ENCODE measurements at regions not wholly inside any gene's neighbourhood (a gene's known extent, or its start where the extent isn't known, plus 50 kb on each side); places are given as distances from the start of the nearest gene placed in this dataset.
"Not testable (repeated sequence)": the region's sequence is repeated elsewhere in the genome, so short reads cannot be mapped to it uniquely, and the experiment has no call there.

DNA sequence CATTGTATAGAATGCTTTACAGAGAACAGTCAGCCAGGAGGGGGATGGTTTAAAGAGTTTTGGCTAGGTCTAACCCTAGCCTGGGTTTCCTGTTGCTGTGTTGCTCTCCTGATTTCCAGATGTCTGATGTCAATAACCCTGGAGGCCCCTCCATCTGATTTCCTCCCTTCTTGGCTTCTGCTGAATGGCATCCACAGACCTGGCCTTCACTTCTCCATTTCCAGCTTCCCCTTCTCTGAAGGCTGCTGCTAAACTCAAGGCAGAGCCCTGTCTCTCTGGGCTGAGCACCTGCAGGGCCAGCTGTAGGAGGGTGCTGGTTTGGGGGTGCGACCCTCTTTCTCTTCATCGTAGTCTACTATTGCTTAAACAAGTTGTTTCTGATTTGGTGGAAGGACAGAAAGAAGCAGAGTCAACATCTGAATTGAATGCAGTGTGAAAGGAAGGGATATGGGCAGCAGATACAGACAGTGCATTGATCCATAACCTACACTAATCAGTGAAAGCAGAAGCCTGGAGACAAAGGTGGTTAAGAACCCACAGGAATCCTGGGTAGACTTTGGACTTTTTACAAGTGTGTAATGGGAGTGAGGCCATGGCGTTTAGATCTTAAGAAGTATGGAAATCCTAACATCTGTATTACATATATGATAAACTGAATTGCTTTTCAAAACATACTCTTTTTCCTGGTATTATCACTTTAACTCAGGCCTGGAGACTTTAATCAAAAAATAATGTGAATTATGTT lies 153.6 kb downstream of the HRH4 start:
- H3K9ac ChIP-seq (ENCODE audit: insufficient read length): no peak overlapping the region
- DNase-seq (ENCODE audit: low read depth, low spot score): no peak
- no peaks in the 10 kb centered on the region for H3K9me3 ChIP-seq (ENCODE audit: low read depth, low read length)
- H3K27ac ChIP-seq: no peak overlapping the region
- TF ChIP-seq POLR2AphosphoS5 (IDR thresholded peaks at IDR 0.05; ENCODE audit: borderline replicate concordance, low read depth, low read length): no peak
- no peak overlapping the region for H3K4me3 ChIP-seq
- H3K36me3 ChIP-seq (ENCODE audit: insufficient read depth, low read length): no peaks in the 10 kb centered on the region

DNA sequence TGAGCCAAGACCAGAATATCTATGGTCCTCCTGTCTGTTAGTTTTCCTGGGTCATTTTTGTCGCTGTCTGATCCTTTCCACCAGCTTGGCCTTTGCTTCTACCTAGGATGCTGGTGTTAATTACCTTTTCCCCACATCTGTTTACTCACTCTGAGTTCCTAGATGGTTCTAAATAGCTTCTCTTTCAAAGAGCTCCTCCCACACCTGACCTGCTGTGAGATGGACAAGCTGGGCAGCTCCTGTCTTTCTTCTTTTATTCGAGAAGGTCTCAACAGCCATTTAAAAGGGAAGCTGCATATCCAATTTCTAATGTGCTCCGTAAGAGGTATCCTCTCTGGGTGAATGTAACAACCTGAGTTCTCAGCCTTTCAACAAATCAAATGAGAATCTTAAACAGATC lies 156.2 kb downstream of the HRH4 start:
- Histone ChIP-seq H3K4me3 (no peak overlapping the region), H3K36me3 (ENCODE audit: insufficient read depth, low read length) (no peaks in the 10 kb centered on the region), H3K9me3 (ENCODE audit: low read depth, low read length) (no peaks in the 10 kb centered on the region), H3K27ac (no peak overlapping the region), H3K9ac (ENCODE audit: insufficient read length) (no peak overlapping the region)
- DNase-seq (ENCODE audit: low read depth, low spot score): no peak
- TF ChIP-seq POLR2AphosphoS5 (IDR thresholded peaks at IDR 0.05; ENCODE audit: borderline replicate concordance, low read depth, low read length) (no peak), EZH2 (IDR thresholded peaks at IDR 0.05) (no peak), FOXP2 (optimal IDR thresholded peaks at IDR 0.05; ENCODE audit: control extremely low read depth, extremely low read length, insufficient read depth) (no peak)

DNA sequence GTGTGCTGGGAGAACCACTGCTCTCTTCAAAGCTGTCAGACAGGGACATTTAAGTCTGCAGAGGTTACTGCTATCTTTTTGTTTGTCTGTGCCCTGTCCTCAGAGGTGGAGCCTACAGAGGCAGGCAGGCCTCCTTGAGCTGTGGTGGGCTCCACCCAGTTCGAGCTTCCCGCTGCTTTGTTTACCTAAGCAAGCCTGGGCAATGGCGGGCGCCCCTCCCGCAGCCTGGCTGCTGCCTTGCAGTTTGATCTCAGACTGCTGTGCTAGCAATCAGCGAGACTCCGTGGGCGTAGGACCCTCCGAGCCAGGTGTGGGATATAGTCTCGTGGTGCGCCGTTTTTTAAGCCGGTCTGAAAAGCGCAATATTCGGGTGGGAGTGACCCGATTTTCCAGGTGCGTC lies 164.0 kb downstream of the HRH4 start:
- not testable (repeated sequence) for DNase-seq (ENCODE audit: low read depth, low spot score); H3K4me3 ChIP-seq

DNA sequence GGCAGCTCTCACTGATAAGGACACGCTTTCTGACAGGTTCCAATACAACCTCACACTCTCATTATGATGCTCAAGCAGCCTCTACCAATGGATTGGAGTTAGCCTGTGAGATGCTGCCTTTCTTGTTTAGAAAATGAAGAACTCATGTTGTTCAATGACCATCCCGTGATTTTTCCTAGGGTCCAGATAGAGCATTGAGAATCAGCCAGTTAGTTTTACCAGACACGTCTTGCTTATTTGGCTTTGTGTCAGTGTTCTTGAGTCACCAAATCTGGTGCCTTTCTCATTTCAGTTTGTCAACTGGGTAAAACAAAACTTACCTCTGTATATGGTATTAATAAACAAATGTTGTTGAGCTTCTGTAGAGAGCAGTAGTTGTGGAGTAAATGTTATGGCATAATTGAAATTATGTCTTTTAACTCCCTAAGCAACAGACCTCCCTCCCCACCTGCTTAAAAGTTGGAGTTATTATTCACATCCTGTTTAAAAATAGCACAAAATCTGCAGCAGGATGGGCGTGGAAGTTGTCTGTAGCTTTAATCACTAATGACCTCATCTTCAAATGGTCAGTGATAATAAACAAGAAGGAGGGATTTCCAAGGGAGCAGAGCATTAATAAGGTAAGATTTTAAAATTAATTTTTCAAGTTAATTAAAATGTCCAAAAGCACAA lies 167.3 kb downstream of the HRH4 start:
- H3K9ac ChIP-seq (ENCODE audit: insufficient read length): no peak overlapping the region
- TF ChIP-seq POLR2AphosphoS5 (IDR thresholded peaks at IDR 0.05; ENCODE audit: borderline replicate concordance, low read depth, low read length) (no peak), EZH2 (IDR thresholded peaks at IDR 0.05) (no peak), FOXP2 (optimal IDR thresholded peaks at IDR 0.05; ENCODE audit: control extremely low read depth, extremely low read length, insufficient read depth) (no peak)
- no peak for DNase-seq (ENCODE audit: low read depth, low spot score)
- H3K9me3 ChIP-seq (ENCODE audit: low read depth, low read length): no peaks in the 10 kb centered on the region
- no peak overlapping the region for H3K27ac ChIP-seq
- H3K36me3 ChIP-seq (ENCODE audit: insufficient read depth, low read length): no peaks in the 10 kb centered on the region
- no peak overlapping the region for H3K4me3 ChIP-seq

More for the DNA sequence above, 164.0 kb downstream of the HRH4 start:
- H3K36me3 ChIP-seq (ENCODE audit: insufficient read depth, low read length); H3K27ac ChIP-seq; H3K9me3 ChIP-seq (ENCODE audit: low read depth, low read length); H3K9ac ChIP-seq (ENCODE audit: insufficient read length): not testable (repeated sequence)

DNA sequence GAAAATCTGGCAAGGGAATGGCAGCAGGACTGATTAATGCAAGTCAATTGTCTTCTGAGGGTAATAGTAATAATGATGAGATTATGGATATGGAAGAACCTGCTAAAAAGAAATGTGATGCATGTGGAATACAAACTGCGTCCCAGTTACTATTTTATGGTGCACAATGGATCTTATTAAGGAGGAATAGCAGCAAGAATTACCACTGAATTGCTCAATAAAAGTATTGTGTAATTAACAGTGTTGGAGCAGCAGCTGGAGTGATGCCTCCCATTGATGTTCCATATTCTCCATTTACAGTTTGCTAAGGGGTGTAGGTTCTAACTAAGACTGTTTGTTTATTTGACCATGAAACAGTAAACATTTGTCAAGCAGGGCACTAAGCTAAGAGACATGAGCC lies 167.9 kb downstream of the HRH4 start:
- no peak for TF ChIP-seq POLR2AphosphoS5 (IDR thresholded peaks at IDR 0.05; ENCODE audit: borderline replicate concordance, low read depth, low read length)
- TF ChIP-seq FOXP2 (optimal IDR thresholded peaks at IDR 0.05; ENCODE audit: control extremely low read depth, extremely low read length, insufficient read depth): no peak
- no peak for TF ChIP-seq EZH2 (IDR thresholded peaks at IDR 0.05)
- no peak for DNase-seq (ENCODE audit: low read depth, low spot score)
- Histone ChIP-seq H3K9ac (ENCODE audit: insufficient read length) (no peak overlapping the region), H3K4me3 (no peak overlapping the region), H3K27ac (no peak overlapping the region), H3K9me3 (ENCODE audit: low read depth, low read length) (no peaks in the 10 kb centered on the region), H3K36me3 (ENCODE audit: insufficient read depth, low read length) (no peaks in the 10 kb centered on the region)

DNA sequence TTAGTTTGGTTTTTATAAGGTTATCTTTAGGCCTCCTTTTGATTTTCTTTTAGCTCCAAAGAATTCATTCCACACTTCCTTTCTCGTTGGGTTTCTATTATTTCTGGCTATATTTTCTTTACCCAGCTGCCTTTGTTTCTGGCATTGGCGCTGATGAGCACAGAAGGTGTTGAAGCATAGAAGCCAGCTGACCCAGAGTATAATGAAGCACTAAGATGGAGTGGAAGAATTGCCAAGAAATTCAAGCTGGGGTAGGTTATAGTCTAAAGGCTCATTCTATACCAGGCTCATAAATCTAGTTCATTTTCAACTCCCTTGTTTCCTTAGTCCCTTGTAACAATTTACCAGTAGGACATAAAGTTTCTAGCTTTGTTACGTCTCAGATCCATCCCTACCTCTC lies 169.5 kb downstream of the HRH4 start:
- Histone ChIP-seq H3K9ac (ENCODE audit: insufficient read length) (no peak overlapping the region), H3K4me3 (no peak overlapping the region), H3K9me3 (ENCODE audit: low read depth, low read length) (no peaks in the 10 kb centered on the region), H3K27ac (no peak overlapping the region), H3K36me3 (ENCODE audit: insufficient read depth, low read length) (no peaks in the 10 kb centered on the region)
- DNase-seq (ENCODE audit: low read depth, low spot score): no peak
- TF ChIP-seq POLR2AphosphoS5 (IDR thresholded peaks at IDR 0.05; ENCODE audit: borderline replicate concordance, low read depth, low read length) (no peak), EZH2 (IDR thresholded peaks at IDR 0.05) (no peak), FOXP2 (optimal IDR thresholded peaks at IDR 0.05; ENCODE audit: control extremely low read depth, extremely low read length, insufficient read depth) (no peak)

DNA sequence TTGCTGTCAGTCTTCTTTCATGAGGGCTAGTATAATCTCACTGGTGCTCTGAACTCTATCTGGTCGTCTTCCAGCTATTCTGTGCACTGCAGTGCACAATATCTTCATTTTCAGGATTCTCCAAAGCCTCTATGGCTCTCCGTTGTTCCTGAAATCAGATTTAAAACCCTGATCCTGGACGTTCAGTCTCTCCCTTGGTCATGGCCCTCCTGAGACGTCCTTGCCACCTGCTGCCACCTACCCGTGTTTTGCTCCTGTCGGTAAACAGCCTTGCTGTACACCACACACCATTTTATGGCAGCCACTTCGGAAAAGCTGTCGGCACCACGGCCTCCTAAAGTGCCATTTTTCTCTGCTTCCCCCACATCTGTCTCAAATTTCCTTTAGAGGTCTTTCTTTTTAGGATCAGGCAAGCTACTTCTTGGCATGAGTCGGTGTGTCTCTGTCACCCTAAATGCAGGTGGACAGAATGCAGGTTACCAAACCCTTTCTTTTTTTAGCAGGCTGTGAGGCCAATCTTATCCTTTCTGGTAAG lies 170.0 kb downstream of the HRH4 start:
- no peak for DNase-seq (ENCODE audit: low read depth, low spot score)
- Histone ChIP-seq H3K4me3 (no peak overlapping the region), H3K36me3 (ENCODE audit: insufficient read depth, low read length) (no peaks in the 10 kb centered on the region), H3K9me3 (ENCODE audit: low read depth, low read length) (no peaks in the 10 kb centered on the region), H3K27ac (no peak overlapping the region), H3K9ac (ENCODE audit: insufficient read length) (no peak overlapping the region)
- no peak for TF ChIP-seq POLR2AphosphoS5 (IDR thresholded peaks at IDR 0.05; ENCODE audit: borderline replicate concordance, low read depth, low read length)
- no peak for TF ChIP-seq EZH2 (IDR thresholded peaks at IDR 0.05)
- TF ChIP-seq FOXP2 (optimal IDR thresholded peaks at IDR 0.05; ENCODE audit: control extremely low read depth, extremely low read length, insufficient read depth): no peak

DNA sequence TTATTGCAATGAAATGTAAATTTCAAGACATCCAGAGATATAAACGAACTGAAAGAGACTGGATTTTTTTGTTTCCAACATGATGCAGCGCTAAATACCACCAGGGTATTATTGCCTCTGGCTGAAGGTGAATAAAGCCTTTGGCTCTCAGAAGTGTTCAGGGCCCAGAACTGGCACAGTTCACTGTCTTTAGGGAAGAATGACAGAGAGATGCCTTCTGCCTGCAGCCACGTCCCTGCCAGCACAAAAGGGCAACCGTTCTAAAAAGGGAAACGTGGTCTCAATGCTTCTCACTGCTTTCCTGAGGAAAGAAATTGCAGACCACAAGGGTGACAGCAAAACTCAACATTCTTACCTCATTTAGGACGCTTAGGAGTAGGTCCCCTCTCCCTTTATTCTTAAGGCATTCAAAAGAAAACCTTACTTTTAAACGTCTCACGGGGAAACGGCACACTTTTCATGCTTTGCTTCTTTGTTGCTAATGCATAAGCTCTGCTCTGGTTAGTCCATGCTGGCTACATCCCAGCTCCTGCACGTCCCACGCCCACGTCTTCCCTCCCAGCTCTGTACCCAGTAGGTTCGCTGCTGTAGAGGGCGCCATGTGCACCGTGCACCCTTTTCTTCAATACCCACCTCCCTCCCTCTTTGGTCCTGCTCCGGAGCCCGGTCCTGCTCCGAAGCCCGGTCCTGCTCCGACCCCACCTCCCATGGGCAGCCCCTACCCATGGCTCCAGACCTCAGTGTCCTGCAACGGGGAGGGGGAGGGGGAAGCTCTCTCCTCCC lies 171.0 kb downstream of the HRH4 start:
- TF ChIP-seq POLR2AphosphoS5 (IDR thresholded peaks at IDR 0.05; ENCODE audit: borderline replicate concordance, low read depth, low read length) (no peak), EZH2 (IDR thresholded peaks at IDR 0.05) (no peak), FOXP2 (optimal IDR thresholded peaks at IDR 0.05; ENCODE audit: control extremely low read depth, extremely low read length, insufficient read depth) (no peak)
- no peak overlapping the region for H3K4me3 ChIP-seq
- H3K9me3 ChIP-seq (ENCODE audit: low read depth, low read length): no peaks in the 10 kb centered on the region
- no peak for DNase-seq (ENCODE audit: low read depth, low spot score)
- H3K36me3 ChIP-seq (ENCODE audit: insufficient read depth, low read length): no peaks in the 10 kb centered on the region
- H3K9ac ChIP-seq (ENCODE audit: insufficient read length): no peak overlapping the region
- H3K27ac ChIP-seq: no peak overlapping the region
